ENCODE measurements at regions not wholly inside any gene's neighbourhood (a gene's known extent, or its start where the extent isn't known, plus 50 kb on each side); places are given as distances from the start of the nearest gene placed in this dataset.

DNA sequence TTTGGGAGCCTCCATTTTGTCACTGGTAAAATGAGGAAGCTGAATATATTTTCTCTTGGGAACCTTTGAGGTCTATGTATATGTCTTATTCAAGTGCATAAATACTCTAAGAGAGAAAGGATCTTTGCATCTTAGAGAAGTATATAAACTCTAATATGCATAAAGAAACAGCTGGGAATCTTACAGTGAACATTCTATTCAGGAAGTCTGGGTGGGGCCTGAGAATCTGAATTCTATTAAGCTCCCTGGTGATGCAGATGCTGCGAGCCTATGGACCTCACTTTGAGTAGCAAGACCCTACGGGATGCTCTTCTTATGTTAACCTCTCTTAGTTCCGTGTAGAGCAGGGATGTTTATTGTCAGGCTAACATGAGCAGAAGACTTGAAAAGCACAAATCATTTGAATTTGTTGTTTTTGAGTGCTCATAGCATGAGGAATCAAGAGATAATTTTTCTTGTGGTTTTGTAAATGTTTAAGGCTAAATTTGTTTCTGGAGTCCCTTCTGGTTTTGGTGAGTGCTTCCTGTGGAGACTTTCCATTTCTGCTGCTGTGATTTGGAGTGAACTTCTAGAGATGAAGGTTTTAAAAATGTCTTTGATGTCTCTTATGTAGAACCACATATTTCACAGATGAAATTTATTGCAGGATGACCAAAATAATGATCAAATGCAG is 281.2 kb upstream of the JAG1 start:
- no peak overlapping the region for H2AFZ ChIP-seq (ENCODE audit: low read length)
- no peak overlapping the region for H2AK5ac ChIP-seq (ENCODE audit: low read depth, low read length)
- H3K4me2 ChIP-seq (ENCODE audit: insufficient read depth, low read length, poor library complexity, severe bottlenecking): no peak overlapping the region
- no peak for DNase-seq (ENCODE audit: low spot score)
- no peak overlapping the region for H3K4ac ChIP-seq (ENCODE audit: low read length)
- H2BK120ac ChIP-seq (ENCODE audit: low read depth, low read length): no peak overlapping the region
- H2BK12ac ChIP-seq (ENCODE audit: low read length): no peak overlapping the region
- no peak overlapping the region for H3K4me3 ChIP-seq (ENCODE audit: low read length in 2 of 2)
- no peaks in the 10 kb centered on the region for H3K27me3 ChIP-seq (ENCODE audit: control insufficient read depth in 3 of 3, insufficient read depth in 3 of 3, low read depth in 1 of 3, low read length in 3 of 3)
- H3K9me3 ChIP-seq (replicated peaks in 1 of 2; ENCODE audit: control insufficient read depth in 2 of 2, insufficient read depth in 1 of 2, low read depth in 1 of 2, low read length in 2 of 2): no peaks in the 10 kb centered on the region
- H3K18ac ChIP-seq (ENCODE audit: low read length): no peak overlapping the region
- WGBS, 2 donors (ENCODE audit: extremely low coverage in 2 of 2, insufficient read length in 2 of 2, insufficient replicate concordance in 1 of 2): no CpG with 5 or more reads among the region's 3 CpGs
- no peak overlapping the region for H3K9ac ChIP-seq (ENCODE audit: low read depth, low read length, poor library complexity)
- H3K23ac ChIP-seq (ENCODE audit: low read depth, low read length, poor library complexity): no peak overlapping the region
- no peaks in the 10 kb centered on the region for H3K79me1 ChIP-seq (ENCODE audit: low read depth, low read length)
- no peak overlapping the region for H3K27ac ChIP-seq (replicated peaks; ENCODE audit: low read length)
- H3K14ac ChIP-seq (ENCODE audit: low read length): no peak overlapping the region
- no peaks in the 10 kb centered on the region for H3K36me3 ChIP-seq (replicated peaks in 1 of 2; ENCODE audit: control insufficient read depth in 2 of 2, insufficient read depth in 2 of 2, low read length in 2 of 2)
- H2BK15ac ChIP-seq (ENCODE audit: low read length): no peak overlapping the region
- H4K91ac ChIP-seq (ENCODE audit: low read depth, low read length, poor library complexity): no peak overlapping the region
- no peak overlapping the region for H2BK5ac ChIP-seq (ENCODE audit: low read length)
- H3K4me1 ChIP-seq (ENCODE audit: control insufficient read depth in 2 of 2, insufficient read depth in 1 of 2, low read depth in 1 of 2, low read length in 2 of 2): peaks cover 3 to 4% of the 10 kb centered on the region in 2 donors
- no peak overlapping the region for H4K8ac ChIP-seq (ENCODE audit: low read depth, low read length)

DNA sequence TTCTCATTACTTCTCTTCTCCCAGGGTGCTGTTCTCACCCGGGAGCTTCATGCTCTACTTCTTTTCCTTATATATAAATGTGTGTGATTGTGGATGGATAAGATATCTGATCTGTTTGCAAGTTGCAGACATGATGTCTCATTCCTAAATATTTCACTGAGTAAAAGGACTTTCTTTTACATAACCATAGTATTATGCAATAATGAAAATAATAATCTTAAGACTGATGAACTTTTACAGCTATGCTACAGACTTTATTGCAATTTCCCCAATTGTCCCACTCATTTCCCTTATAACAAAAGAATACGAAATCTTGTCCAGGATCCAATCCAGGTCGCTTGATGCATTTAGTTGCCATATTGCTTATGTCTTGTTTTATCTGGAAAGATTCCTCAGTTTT is 284.5 kb upstream of the JAG1 start:
- Histone ChIP-seq H4K91ac (ENCODE audit: low read depth, low read length, poor library complexity) (no peak overlapping the region), H2AFZ (ENCODE audit: low read length) (no peak overlapping the region), H3K9me3 (replicated peaks in 1 of 2; ENCODE audit: control insufficient read depth in 2 of 2, insufficient read depth in 1 of 2, low read depth in 1 of 2, low read length in 2 of 2) (no peaks in the 10 kb centered on the region), H3K27ac (replicated peaks; ENCODE audit: low read length) (no peak overlapping the region), H2BK15ac (ENCODE audit: low read length) (no peak overlapping the region), H3K23ac (ENCODE audit: low read depth, low read length, poor library complexity) (no peak overlapping the region), H3K14ac (ENCODE audit: low read length) (no peak overlapping the region), H3K27me3 (ENCODE audit: control insufficient read depth in 3 of 3, insufficient read depth in 3 of 3, low read depth in 1 of 3, low read length in 3 of 3) (no peaks in the 10 kb centered on the region), H3K4me3 (ENCODE audit: low read length in 2 of 2) (no peak overlapping the region), H3K9ac (ENCODE audit: low read depth, low read length, poor library complexity) (no peak overlapping the region), H3K4me1 (ENCODE audit: control insufficient read depth in 2 of 2, insufficient read depth in 1 of 2, low read depth in 1 of 2, low read length in 2 of 2) (peaks cover 3 to 4% of the 10 kb centered on the region in 2 donors), H3K4ac (ENCODE audit: low read length) (no peak overlapping the region), H4K8ac (ENCODE audit: low read depth, low read length) (no peak overlapping the region), H3K18ac (ENCODE audit: low read length) (no peak overlapping the region), H3K36me3 (replicated peaks in 1 of 2; ENCODE audit: control insufficient read depth in 2 of 2, insufficient read depth in 2 of 2, low read length in 2 of 2) (no peaks in the 10 kb centered on the region), H3K79me1 (ENCODE audit: low read depth, low read length) (no peaks in the 10 kb centered on the region), H2BK5ac (ENCODE audit: low read length) (no peak overlapping the region), H2BK12ac (ENCODE audit: low read length) (no peak overlapping the region), H2BK120ac (ENCODE audit: low read depth, low read length) (no peak overlapping the region), H3K4me2 (ENCODE audit: insufficient read depth, low read length, poor library complexity, severe bottlenecking) (no peak overlapping the region), H2AK5ac (ENCODE audit: low read depth, low read length) (no peak overlapping the region)
- DNase-seq (ENCODE audit: low spot score): no peak
- WGBS, 2 donors (ENCODE audit: extremely low coverage in 2 of 2, insufficient read length in 2 of 2, insufficient replicate concordance in 1 of 2): no CpG with 5 or more reads among the region's 3 CpGs

DNA sequence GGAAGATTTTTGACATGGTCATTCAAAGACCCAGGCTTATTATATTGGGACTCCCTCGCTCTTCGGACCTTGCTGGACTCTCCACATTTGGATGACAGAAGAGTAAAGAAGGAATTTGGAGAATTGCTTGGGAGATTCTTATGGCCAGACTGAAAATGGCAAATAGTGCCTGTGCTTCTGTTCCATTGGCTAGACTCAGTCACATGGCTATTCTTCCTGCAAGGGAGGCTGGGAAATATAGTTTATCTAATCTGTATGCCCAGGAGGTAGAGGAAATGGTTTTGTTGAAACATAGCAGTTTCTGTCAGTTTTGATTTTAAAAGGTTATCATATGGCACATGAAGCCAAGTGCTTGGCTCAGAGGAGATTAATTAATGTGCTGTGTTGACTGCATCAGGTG is 286.6 kb upstream of the JAG1 start:
- H4K8ac ChIP-seq (ENCODE audit: low read depth, low read length): no peak overlapping the region

GRCh38 chr20:10961651-10962288 is 288.0 kb upstream of the JAG1 start:
- WGBS, 2 donors (ENCODE audit: extremely low coverage in 2 of 2, insufficient read length in 2 of 2, insufficient replicate concordance in 1 of 2): no CpG with 5 or more reads among the region's 1 CpG
- H4K91ac ChIP-seq (ENCODE audit: low read depth, low read length, poor library complexity): no peak overlapping the region
- DNase-seq (ENCODE audit: low spot score): no peak

More for the DNA sequence above, 286.6 kb upstream of the JAG1 start:
- H3K4me3 ChIP-seq (ENCODE audit: low read length in 2 of 2): no peak overlapping the region
- H3K18ac ChIP-seq (ENCODE audit: low read length): no peak overlapping the region
- H3K9me3 ChIP-seq (replicated peaks in 1 of 2; ENCODE audit: control insufficient read depth in 2 of 2, insufficient read depth in 1 of 2, low read depth in 1 of 2, low read length in 2 of 2): no peaks in the 10 kb centered on the region
- no CpG with 5 or more reads among the region's 2 CpGs for WGBS, 2 donors (ENCODE audit: extremely low coverage in 2 of 2, insufficient read length in 2 of 2, insufficient replicate concordance in 1 of 2)
- no peak overlapping the region for H4K91ac ChIP-seq (ENCODE audit: low read depth, low read length, poor library complexity)
- H2BK12ac ChIP-seq (ENCODE audit: low read length): no peak overlapping the region
- no peak overlapping the region for H3K23ac ChIP-seq (ENCODE audit: low read depth, low read length, poor library complexity)
- no peaks in the 10 kb centered on the region for H3K27me3 ChIP-seq (ENCODE audit: control insufficient read depth in 3 of 3, insufficient read depth in 3 of 3, low read depth in 1 of 3, low read length in 3 of 3)
- no peak for DNase-seq (ENCODE audit: low spot score)
- no peak overlapping the region for H3K4ac ChIP-seq (ENCODE audit: low read length)
- no peak overlapping the region for H3K14ac ChIP-seq (ENCODE audit: low read length)
- no peak overlapping the region for H2AK5ac ChIP-seq (ENCODE audit: low read depth, low read length)
- no peaks in the 10 kb centered on the region for H3K79me1 ChIP-seq (ENCODE audit: low read depth, low read length)
- H3K4me2 ChIP-seq (ENCODE audit: insufficient read depth, low read length, poor library complexity, severe bottlenecking): no peak overlapping the region
- H3K36me3 ChIP-seq (replicated peaks in 1 of 2; ENCODE audit: control insufficient read depth in 2 of 2, insufficient read depth in 2 of 2, low read length in 2 of 2): no peaks in the 10 kb centered on the region
- H3K4me1 ChIP-seq (ENCODE audit: control insufficient read depth in 2 of 2, insufficient read depth in 1 of 2, low read depth in 1 of 2, low read length in 2 of 2): no peaks in the 10 kb centered on the region
- no peak overlapping the region for H2BK5ac ChIP-seq (ENCODE audit: low read length)
- H2AFZ ChIP-seq (ENCODE audit: low read length): no peak overlapping the region
- no peak overlapping the region for H2BK120ac ChIP-seq (ENCODE audit: low read depth, low read length)
- H3K9ac ChIP-seq (ENCODE audit: low read depth, low read length, poor library complexity): no peak overlapping the region
- no peak overlapping the region for H3K27ac ChIP-seq (replicated peaks; ENCODE audit: low read length)
- no peak overlapping the region for H2BK15ac ChIP-seq (ENCODE audit: low read length)

More at GRCh38 chr20:10961651-10962288, 288.0 kb upstream of the JAG1 start:
- Histone ChIP-seq H3K79me1 (ENCODE audit: low read depth, low read length) (no peaks in the 10 kb centered on the region), H3K4me1 (ENCODE audit: control insufficient read depth in 2 of 2, insufficient read depth in 1 of 2, low read depth in 1 of 2, low read length in 2 of 2) (no peaks in the 10 kb centered on the region), H3K9ac (ENCODE audit: low read depth, low read length, poor library complexity) (no peak overlapping the region), H4K8ac (ENCODE audit: low read depth, low read length) (no peak overlapping the region), H3K27ac (replicated peaks; ENCODE audit: low read length) (no peak overlapping the region), H2BK15ac (ENCODE audit: low read length) (no peak overlapping the region), H3K9me3 (replicated peaks in 1 of 2; ENCODE audit: control insufficient read depth in 2 of 2, insufficient read depth in 1 of 2, low read depth in 1 of 2, low read length in 2 of 2) (no peaks in the 10 kb centered on the region), H2AFZ (ENCODE audit: low read length) (no peak overlapping the region), H2BK120ac (ENCODE audit: low read depth, low read length) (no peak overlapping the region), H3K18ac (ENCODE audit: low read length) (no peak overlapping the region), H3K4me3 (ENCODE audit: low read length in 2 of 2) (no peak overlapping the region), H2AK5ac (ENCODE audit: low read depth, low read length) (no peak overlapping the region), H3K36me3 (replicated peaks in 1 of 2; ENCODE audit: control insufficient read depth in 2 of 2, insufficient read depth in 2 of 2, low read length in 2 of 2) (no peaks in the 10 kb centered on the region), H2BK12ac (ENCODE audit: low read length) (no peak overlapping the region), H3K14ac (ENCODE audit: low read length) (no peak overlapping the region), H3K23ac (ENCODE audit: low read depth, low read length, poor library complexity) (no peak overlapping the region), H3K4me2 (ENCODE audit: insufficient read depth, low read length, poor library complexity, severe bottlenecking) (no peak overlapping the region), H2BK5ac (ENCODE audit: low read length) (no peak overlapping the region), H3K4ac (ENCODE audit: low read length) (no peak overlapping the region), H3K27me3 (ENCODE audit: control insufficient read depth in 3 of 3, insufficient read depth in 3 of 3, low read depth in 1 of 3, low read length in 3 of 3) (no peaks in the 10 kb centered on the region)

Data from neuronal stem cell (in vitro differentiated cells).